Caco-2 (cell line): ENCODE measurements at regions not wholly inside any gene's neighbourhood (a gene's known extent, or its start where the extent isn't known, plus 50 kb on each side); places are given as distances from the start of the nearest gene placed in this dataset.
"Not testable (repeated sequence)": the region's sequence is repeated elsewhere in the genome, so short reads cannot be mapped to it uniquely, and the experiment has no call there.

ENCODE experiments used
- BruUV-seq: library from RNA; stranded (reverse); fragments of 400-500 nt; replicated peaks from 2 replicates; lab custom pipeline; 2021; lab: Mats Ljungman, UMichigan
- CTCF ChIA-PET: fragments of 300-600 bp; sonication (Branson Sonifier 250); formaldehyde crosslinking; loops from one replicate; lab custom pipeline; 2022; ENCODE audit warnings: antibody characterized with exemption; lab: Charles Lee
- POLR2A ChIA-PET: fragments of 300-600 bp; sonication (Branson Sonifier 250); formaldehyde crosslinking; loops from one replicate; lab custom pipeline; 2022; ENCODE audit warnings: antibody characterized with exemption; lab: Charles Lee
- DNase-seq, 2 experiments: peaks; one replicate each; pipeline versions ENCODE4 v3.0.0 to v3.0.0-alpha.2; 2020 to 2022
- H3K27me3 ChIP-seq: replicated peaks from 2 replicates; pipeline ENCODE4 v1.6.0; 2011; ENCODE audit warnings: low read length; ENCODE audit not compliant: control insufficient read depth, insufficient read depth
- H3K36me3 ChIP-seq: 2 replicates; pipeline ENCODE4 v1.5.1; 2011; ENCODE audit warnings: low read length; ENCODE audit not compliant: control insufficient read depth, insufficient read depth
- H3K4me1 ChIP-seq: fragments of 250-450 bp; sonication (Bioruptor Pico); 2 replicates; pipeline ENCODE4 v1.5.1; 2020; ENCODE audit warnings: mild to moderate bottlenecking
- H3K4me3 ChIP-seq: 2 replicates; pipeline ENCODE4 v1.5.1; 2011; ENCODE audit warnings: low read depth, mild to moderate bottlenecking, control low read depth, low read length
- H3K9me3 ChIP-seq: fragments of 250-450 bp; sonication (Bioruptor Pico); 2 replicates; pipeline ENCODE4 v1.5.1; 2020; ENCODE audit warnings: mild to moderate bottlenecking, moderate library complexity
- H3K27ac Mint-ChIP-seq: one replicate; pipeline ENCODE4 v1.8.0; 2022; ENCODE audit warnings: mixed read lengths; ENCODE audit not compliant: unreplicated experiment
- H3K27me3 Mint-ChIP-seq: one replicate; pipeline ENCODE4 v1.8.0; 2022; ENCODE audit warnings: mixed read lengths; ENCODE audit not compliant: insufficient read depth, unreplicated experiment
- H3K36me3 Mint-ChIP-seq: one replicate; pipeline ENCODE4 v1.8.0; 2022; ENCODE audit warnings: mild to moderate bottlenecking, mixed read lengths; ENCODE audit not compliant: insufficient read depth, unreplicated experiment
- H3K4me1 Mint-ChIP-seq: one replicate; pipeline ENCODE4 v1.8.0; 2022; ENCODE audit warnings: low read depth, mixed read lengths; ENCODE audit not compliant: unreplicated experiment
- H3K4me3 Mint-ChIP-seq: one replicate; pipeline ENCODE4 v1.8.0; 2022; ENCODE audit warnings: mild to moderate bottlenecking, moderate library complexity, mixed read lengths; ENCODE audit not compliant: unreplicated experiment
- H3K9me3 Mint-ChIP-seq: one replicate; pipeline ENCODE4 v1.8.0; 2022; ENCODE audit warnings: mixed read lengths; ENCODE audit not compliant: unreplicated experiment
- CTCF ChIP-seq, 2 experiments: fragments of 200-600 bp in 1 of 2; IDR thresholded peaks; 1 replicate in 1 of 2; 2 replicates in 1 of 2; pipeline versions ENCODE4 v1.5.1 to v1.8.0; 2011 to 2022; ENCODE audit warnings: antibody characterized with exemption in 1 of 2, control low read depth in 1 of 2, inconsistent platforms in 1 of 2, low read depth in 1 of 2, low read length in 1 of 2, mild to moderate bottlenecking in 1 of 2, moderate library complexity in 1 of 2; ENCODE audit not compliant: insufficient read depth in 1 of 2, severe bottlenecking in 1 of 2, unreplicated experiment in 1 of 2
- intact Hi-C: fragments of 100-400 bp; cut with micrococcal nuclease; formaldehyde crosslinking; loops from one replicate; pipeline ENCODE4 v1.10.0; 2022; ENCODE audit not compliant: unreplicated experiment

GRCh38 chr2:185510060-185510459 is 228.5 kb upstream of the FSIP2 start:
- no peak for DNase-seq
- no peaks in the 10 kb centered on the region for H3K27me3 ChIP-seq
- H3K27me3 Mint-ChIP-seq: no peaks in the 10 kb centered on the region
- no TSS peak for BruUV-seq
- no peaks in the 10 kb centered on the region for H3K36me3 ChIP-seq
- no peaks in the 10 kb centered on the region for H3K36me3 Mint-ChIP-seq
- no peak overlapping the region for H3K4me3 ChIP-seq
- intact Hi-C loops: no loop called here
- H3K27ac Mint-ChIP-seq: no peak overlapping the region
- no peaks in the 10 kb centered on the region for H3K4me1 ChIP-seq
- peaks cover 13% of the 10 kb centered on the region for H3K9me3 ChIP-seq
- POLR2A ChIA-PET: no interaction called here
- no peak overlapping the region for H3K4me3 Mint-ChIP-seq
- no peaks in the 10 kb centered on the region for H3K4me1 Mint-ChIP-seq
- H3K9me3 Mint-ChIP-seq: peaks cover 21% of the 10 kb centered on the region
- TF ChIP-seq CTCF (IDR thresholded peaks at IDR 0.05; ENCODE audit: insufficient read depth in 1 of 2, low read depth in 1 of 2, low read length in 1 of 2, severe bottlenecking in 1 of 2, unreplicated experiment in 1 of 2): no peak
- CTCF ChIA-PET: no interaction called here

DNA sequence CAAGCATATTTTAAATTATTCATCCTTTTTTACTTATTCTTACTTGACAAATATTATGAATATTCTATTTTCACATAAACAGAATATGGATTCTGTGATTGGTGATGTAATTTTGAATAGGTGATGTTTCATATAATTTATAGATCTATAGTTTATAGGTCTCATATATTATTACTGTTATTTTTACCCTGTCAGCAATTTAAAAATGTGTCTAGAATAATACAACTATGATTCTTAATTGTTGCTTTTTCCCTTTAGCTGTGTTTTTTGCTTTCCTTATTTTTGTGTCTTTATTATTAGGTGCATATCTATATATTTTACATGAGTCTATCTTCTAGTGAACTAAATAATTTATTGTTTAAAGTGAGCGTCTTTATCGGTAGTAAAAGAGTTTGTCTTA is 226.7 kb upstream of the FSIP2 start:
- no TSS peak for BruUV-seq

DNA sequence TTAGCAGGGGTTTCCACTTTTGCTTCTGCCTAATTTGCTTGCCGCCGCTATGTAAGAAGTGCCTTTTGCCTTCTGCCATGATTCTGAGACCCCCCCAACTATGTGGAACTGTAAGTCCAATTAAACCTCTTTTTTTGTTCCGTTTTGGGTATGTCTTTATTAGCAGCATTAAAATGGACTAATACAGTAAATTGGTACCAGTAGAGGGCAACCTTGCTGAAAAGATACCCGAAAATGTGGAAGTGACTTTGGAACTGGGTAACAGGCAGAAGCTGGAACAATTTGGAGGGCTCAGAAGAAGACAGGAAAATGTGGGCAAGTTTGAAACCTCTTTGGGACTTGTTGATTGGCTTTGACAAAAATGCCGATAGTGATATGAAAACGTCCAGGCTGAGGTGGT is 216.1 kb upstream of the FSIP2 start:
- intact Hi-C loops: loop anchor here (10.0 kb wide), 2 partner anchors 228 to 932 kb away; no protein-coding TSS in a partner anchor
- no peaks in the 10 kb centered on the region for H3K36me3 ChIP-seq
- POLR2A ChIA-PET: no interaction called here
- no TSS peak for BruUV-seq
- H3K4me1 ChIP-seq: no peaks in the 10 kb centered on the region
- no peaks in the 10 kb centered on the region for H3K27me3 ChIP-seq
- no peak overlapping the region for H3K4me3 ChIP-seq
- H3K9me3 ChIP-seq: no peaks in the 10 kb centered on the region
- H3K27ac Mint-ChIP-seq: no peak overlapping the region
- peak; percentile 8 to 16 for TF ChIP-seq CTCF (IDR thresholded peaks at IDR 0.05; ENCODE audit: insufficient read depth in 1 of 2, low read depth in 1 of 2, low read length in 1 of 2, severe bottlenecking in 1 of 2, unreplicated experiment in 1 of 2)
- no peaks in the 10 kb centered on the region for H3K9me3 Mint-ChIP-seq
- H3K27me3 Mint-ChIP-seq: no peaks in the 10 kb centered on the region
- no peaks in the 10 kb centered on the region for H3K36me3 Mint-ChIP-seq
- no peak overlapping the region for H3K4me3 Mint-ChIP-seq
- CTCF ChIA-PET: no interaction called here
- no peaks in the 10 kb centered on the region for H3K4me1 Mint-ChIP-seq
- no peak for DNase-seq

More for the DNA sequence above, 226.7 kb upstream of the FSIP2 start:
- ChIA-PET POLR2A (no interaction called here), CTCF (no interaction called here)
- Mint-ChIP-seq H3K27ac (no peak overlapping the region), H3K27me3 (no peaks in the 10 kb centered on the region), H3K4me3 (no peak overlapping the region), H3K36me3 (no peaks in the 10 kb centered on the region), H3K9me3 (peaks cover 21% of the 10 kb centered on the region), H3K4me1 (no peaks in the 10 kb centered on the region)
- H3K27me3 ChIP-seq: no peaks in the 10 kb centered on the region
- DNase-seq: no peak
- H3K4me3 ChIP-seq: no peak overlapping the region
- no peaks in the 10 kb centered on the region for H3K4me1 ChIP-seq
- intact Hi-C loops: no loop called here
- TF ChIP-seq CTCF (IDR thresholded peaks at IDR 0.05; ENCODE audit: insufficient read depth in 1 of 2, low read depth in 1 of 2, low read length in 1 of 2, severe bottlenecking in 1 of 2, unreplicated experiment in 1 of 2): no peak
- no peaks in the 10 kb centered on the region for H3K36me3 ChIP-seq
- peaks cover 13% of the 10 kb centered on the region for H3K9me3 ChIP-seq

GRCh38 chr2:185524242-185524641 is 214.4 kb upstream of the FSIP2 start:
- H3K9me3 ChIP-seq, H3K4me1 Mint-ChIP-seq, H3K4me3 ChIP-seq, CTCF ChIA-PET, POLR2A ChIA-PET, BruUV-seq, H3K27me3 ChIP-seq, H3K36me3 Mint-ChIP-seq, H3K27me3 Mint-ChIP-seq, H3K4me1 ChIP-seq, DNase-seq, H3K4me3 Mint-ChIP-seq, H3K27ac Mint-ChIP-seq, H3K36me3 ChIP-seq, H3K9me3 Mint-ChIP-seq: not testable (repeated sequence)
- intact Hi-C loops: loop anchor here (10.0 kb wide), 2 partner anchors 229 to 931 kb away; no protein-coding TSS in a partner anchor
